Testis (tissue), 2 donors: ENCODE measurements at regions not wholly inside any gene's neighbourhood (a gene's known extent, or its start where the extent isn't known, plus 50 kb on each side); places are given as distances from the start of the nearest gene placed in this dataset.

Source experiments
- DNase-seq: peaks from one replicate; pipeline ENCODE4 v3.0.0-alpha.2; 2019
- H3K27ac ChIP-seq, 2 donors: fragments of 200-600 bp; sonication (generic); one replicate each; pipeline ENCODE4 v1.5.1; 2019
- H3K27me3 ChIP-seq: fragments of 200-600 bp; sonication (generic); one replicate; pipeline ENCODE4 v1.5.1; 2019
- H3K36me3 ChIP-seq: fragments of 200-600 bp; sonication (generic); one replicate; pipeline ENCODE4 v1.5.1; 2017; ENCODE audit warnings: low read depth; ENCODE audit errors: missing control alignments
- H3K4me1 ChIP-seq: fragments of 200-600 bp; sonication (generic); one replicate; pipeline ENCODE4 v1.5.1; 2019
- H3K4me3 ChIP-seq, 2 donors: fragments of 200-600 bp; sonication (generic); one replicate each; pipeline ENCODE4 v1.5.1; 2017 to 2019
- H3K9me3 ChIP-seq: fragments of 200-600 bp; sonication (generic); one replicate; pipeline ENCODE4 v1.5.1; 2017
- POLR2A ChIP-seq: fragments of 450-650 bp; IDR thresholded peaks from one replicate; pipeline ENCODE4 v1.6.1; 2017; ENCODE audit warnings: antibody characterized with exemption, mild to moderate bottlenecking, moderate library complexity
- WGBS, 2 donors: methylation state at CpG; one replicate each; pipeline ENCODE4 v1.1.5; 2018; 5-methylcytosine and 5-hydroxymethylcytosine counted together
- intact Hi-C: fragments of 100-400 bp; cut with DNase I; formaldehyde crosslinking; loops from one replicate; pipeline ENCODE4 v1.15.1; 2023; ENCODE audit warnings: low total_unique reads
- TF ChIP-seq, protein P1 (sequence below), 3 experiments: fragments of 450-650 bp in 2 of 3; fragments of 200-600 bp in 1 of 3; sonication (generic) in 1 of 3; IDR thresholded peaks; one replicate each; pipeline ENCODE4 v1.5.1; 2016 to 2019; ENCODE audit warnings: antibody characterized with exemption in 3 of 3, mild to moderate bottlenecking in 2 of 3, moderate library complexity in 1 of 3

DNA sequence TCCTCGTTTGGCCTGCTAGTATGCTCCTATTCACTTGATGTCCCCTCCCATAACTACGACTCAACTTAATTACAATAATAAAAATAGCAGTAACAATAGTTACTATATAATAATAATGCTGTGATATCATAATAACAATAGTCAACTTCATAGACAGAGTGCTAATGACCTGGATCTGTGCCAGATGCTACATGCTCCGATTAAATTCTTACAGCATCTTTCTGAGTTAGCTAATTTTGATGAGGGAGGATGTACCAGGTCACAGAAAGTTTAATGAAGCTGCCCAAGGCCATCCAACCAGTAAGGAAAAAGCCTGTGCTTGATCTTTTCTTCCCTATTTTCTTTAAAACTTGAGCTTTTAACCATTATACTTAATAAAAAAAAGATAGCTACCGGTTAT is 413.4 kb upstream of the LRRC4C start:
- no peak for TF ChIP-seq POLR2A
- TF ChIP-seq, protein P1, sequence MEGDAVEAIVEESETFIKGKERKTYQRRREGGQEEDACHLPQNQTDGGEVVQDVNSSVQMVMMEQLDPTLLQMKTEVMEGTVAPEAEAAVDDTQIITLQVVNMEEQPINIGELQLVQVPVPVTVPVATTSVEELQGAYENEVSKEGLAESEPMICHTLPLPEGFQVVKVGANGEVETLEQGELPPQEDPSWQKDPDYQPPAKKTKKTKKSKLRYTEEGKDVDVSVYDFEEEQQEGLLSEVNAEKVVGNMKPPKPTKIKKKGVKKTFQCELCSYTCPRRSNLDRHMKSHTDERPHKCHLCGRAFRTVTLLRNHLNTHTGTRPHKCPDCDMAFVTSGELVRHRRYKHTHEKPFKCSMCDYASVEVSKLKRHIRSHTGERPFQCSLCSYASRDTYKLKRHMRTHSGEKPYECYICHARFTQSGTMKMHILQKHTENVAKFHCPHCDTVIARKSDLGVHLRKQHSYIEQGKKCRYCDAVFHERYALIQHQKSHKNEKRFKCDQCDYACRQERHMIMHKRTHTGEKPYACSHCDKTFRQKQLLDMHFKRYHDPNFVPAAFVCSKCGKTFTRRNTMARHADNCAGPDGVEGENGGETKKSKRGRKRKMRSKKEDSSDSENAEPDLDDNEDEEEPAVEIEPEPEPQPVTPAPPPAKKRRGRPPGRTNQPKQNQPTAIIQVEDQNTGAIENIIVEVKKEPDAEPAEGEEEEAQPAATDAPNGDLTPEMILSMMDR (IDR thresholded peaks at IDR 0.05) = no peak

DNA sequence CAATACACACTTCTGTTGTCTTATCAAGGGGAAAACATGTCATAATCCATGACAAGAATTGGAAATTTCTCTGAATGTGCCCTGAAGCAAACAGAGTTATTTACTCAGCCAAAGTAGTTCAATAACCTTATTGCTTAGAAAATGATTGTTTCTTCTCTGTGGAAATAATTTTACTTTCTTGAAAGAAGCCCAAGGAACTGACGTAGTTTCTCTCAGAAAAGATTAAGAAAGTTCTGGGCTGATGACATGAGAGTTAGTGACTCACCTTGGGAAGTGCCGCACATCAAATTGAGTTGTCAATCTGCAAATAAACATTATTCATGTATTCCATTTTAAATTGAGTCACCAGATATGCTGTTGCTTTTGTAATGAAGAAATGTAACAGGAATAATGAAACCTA is 418.6 kb upstream of the LRRC4C start:
- H3K27me3 ChIP-seq = no peaks in the 10 kb centered on the region
- WGBS, 2 donors = 73 to 95% methylated on average over 2 of the region's 2 CpGs
- H3K27ac ChIP-seq = no peak overlapping the region
- intact Hi-C loops = no loop called here
- no peaks in the 10 kb centered on the region for H3K4me1 ChIP-seq
- no peak for DNase-seq
- H3K36me3 ChIP-seq = no peaks in the 10 kb centered on the region
- H3K4me3 ChIP-seq = no peak overlapping the region
- H3K9me3 ChIP-seq = no peaks in the 10 kb centered on the region
- no peak for TF ChIP-seq POLR2A
- TF ChIP-seq, protein P1 (IDR thresholded peaks at IDR 0.05) = no peak

More for the DNA sequence above, 413.4 kb upstream of the LRRC4C start:
- no peak for DNase-seq
- WGBS, 2 donors = 46 to 52% methylated on average over 4 of the region's 4 CpGs
- Histone ChIP-seq H3K4me1 (no peaks in the 10 kb centered on the region), H3K4me3 (no peak overlapping the region), H3K36me3 (no peaks in the 10 kb centered on the region), H3K27me3 (no peaks in the 10 kb centered on the region), H3K27ac (no peak overlapping the region), H3K9me3 (no peaks in the 10 kb centered on the region)
- intact Hi-C loops = no loop called here

DNA sequence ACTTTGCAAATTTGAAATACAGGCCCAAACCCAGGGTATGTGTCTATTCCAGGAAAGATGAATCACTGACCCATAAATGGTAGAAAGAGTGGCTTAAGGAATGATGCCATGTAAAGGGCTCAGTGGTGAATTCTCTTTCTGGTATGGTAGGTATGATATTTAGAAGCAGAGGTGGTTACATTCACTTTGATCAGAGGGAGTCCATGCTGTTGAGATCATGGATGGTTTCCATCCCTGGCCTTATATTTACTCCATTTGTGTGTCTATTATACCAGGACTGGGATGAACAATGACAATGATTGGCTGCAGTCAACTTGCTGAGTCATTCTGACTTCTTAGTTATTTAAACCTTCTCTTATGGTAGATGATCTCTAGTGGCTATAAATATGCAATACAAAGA is 419.8 kb upstream of the LRRC4C start:
- Histone ChIP-seq H3K9me3 (no peaks in the 10 kb centered on the region), H3K4me3 (no peak overlapping the region), H3K27me3 (no peaks in the 10 kb centered on the region), H3K4me1 (no peaks in the 10 kb centered on the region), H3K27ac (no peak overlapping the region), H3K36me3 (no peaks in the 10 kb centered on the region)
- intact Hi-C loops = no loop called here
- no peak for DNase-seq
- TF ChIP-seq POLR2A = no peak
- TF ChIP-seq, protein P1 (IDR thresholded peaks at IDR 0.05) = no peak

DNA sequence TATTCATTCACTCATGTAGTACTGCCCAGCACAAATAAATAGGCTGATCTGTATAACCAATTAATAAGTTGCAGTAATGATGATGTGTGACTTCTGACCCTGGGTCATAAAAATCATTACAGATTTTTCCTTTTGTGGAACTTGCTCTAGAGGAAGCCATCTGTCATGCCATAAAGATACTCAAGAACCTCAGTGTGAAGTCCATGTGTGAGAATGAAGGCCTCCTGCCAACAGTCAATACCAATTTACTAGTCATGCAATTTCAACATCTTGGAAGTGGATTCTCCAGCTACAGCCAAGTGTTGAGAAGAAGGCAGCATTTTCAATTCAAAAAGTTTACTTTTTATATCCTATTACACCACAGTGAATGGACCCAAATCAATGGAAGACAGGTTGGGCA is 435.6 kb upstream of the LRRC4C start:
- H3K4me3 ChIP-seq = no peak overlapping the region
- H3K36me3 ChIP-seq = no peaks in the 10 kb centered on the region
- H3K27ac ChIP-seq = no peak overlapping the region
- intact Hi-C loops = no loop called here
- DNase-seq = no peak
- no peaks in the 10 kb centered on the region for H3K9me3 ChIP-seq
- TF ChIP-seq, protein P1 (IDR thresholded peaks at IDR 0.05) = no peak
- TF ChIP-seq POLR2A = no peak
- H3K27me3 ChIP-seq = no peaks in the 10 kb centered on the region
- no peaks in the 10 kb centered on the region for H3K4me1 ChIP-seq

DNA sequence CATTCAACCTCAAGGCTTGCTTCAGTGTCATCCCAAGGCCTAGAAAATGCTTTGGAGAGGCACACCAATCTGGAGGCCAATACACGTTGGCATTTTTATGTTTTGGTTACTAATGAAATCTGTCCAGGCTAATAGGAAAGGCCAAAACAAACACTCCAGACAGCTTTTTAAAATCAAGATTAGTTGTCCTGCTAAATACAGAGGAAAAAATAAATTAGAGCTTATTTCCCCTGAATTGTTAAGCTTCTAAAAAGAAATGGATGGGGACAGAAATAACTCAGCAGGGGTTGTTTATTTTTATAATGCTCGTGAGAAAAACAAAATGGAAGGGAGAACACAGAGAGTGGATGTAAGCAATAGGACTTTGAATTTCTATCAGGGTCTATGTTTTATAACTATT is 438.5 kb upstream of the LRRC4C start:
- no peak for DNase-seq
- 65 to 68% methylated on average over 2 of the region's 2 CpGs for WGBS, 2 donors
- Histone ChIP-seq H3K4me1 (no peaks in the 10 kb centered on the region), H3K9me3 (no peaks in the 10 kb centered on the region), H3K27ac (no peak overlapping the region), H3K27me3 (no peaks in the 10 kb centered on the region), H3K4me3 (no peak overlapping the region), H3K36me3 (no peaks in the 10 kb centered on the region)
- intact Hi-C loops = no loop called here
- TF ChIP-seq, protein P1 (IDR thresholded peaks at IDR 0.05) = no peak
- TF ChIP-seq POLR2A = no peak
